ENCODE measurements at regions not wholly inside any gene's neighbourhood (a gene's known extent, or its start where the extent isn't known, plus 50 kb on each side); places are given as distances from the start of the nearest gene placed in this dataset.

DNA sequence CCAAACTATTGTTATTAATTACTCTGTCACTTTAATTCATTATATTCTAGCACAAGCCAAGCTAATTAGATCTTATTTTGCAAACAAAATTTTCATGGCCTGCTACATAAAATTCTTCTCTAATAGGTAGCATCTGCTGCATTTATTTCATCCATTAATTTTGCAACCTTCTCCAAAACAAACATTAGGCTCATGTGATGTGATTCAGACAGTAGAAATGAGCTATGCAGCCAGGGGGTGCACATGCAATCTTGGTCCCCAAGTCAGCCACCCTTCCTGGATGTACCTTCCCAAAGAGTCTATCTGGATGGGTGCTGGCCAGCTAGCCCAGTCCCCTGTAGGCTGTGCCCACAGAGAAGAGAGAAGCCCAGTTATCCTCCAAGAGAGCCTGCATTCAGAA lies 242.1 kb upstream of the OSR1 start (continued):
- TF ChIP-seq ZNF749 (CRISPR knock-in tag; IDR thresholded peaks at IDR 0.05; ENCODE audit: borderline replicate concordance) (no peak), KDM4B (CRISPR knock-in tag; IDR thresholded peaks at IDR 0.05) (no peak), ZNF720 (CRISPR knock-in tag; IDR thresholded peaks at IDR 0.05) (no peak), ZNF709 (CRISPR knock-in tag; IDR thresholded peaks at IDR 0.05) (no peak)

DNA sequence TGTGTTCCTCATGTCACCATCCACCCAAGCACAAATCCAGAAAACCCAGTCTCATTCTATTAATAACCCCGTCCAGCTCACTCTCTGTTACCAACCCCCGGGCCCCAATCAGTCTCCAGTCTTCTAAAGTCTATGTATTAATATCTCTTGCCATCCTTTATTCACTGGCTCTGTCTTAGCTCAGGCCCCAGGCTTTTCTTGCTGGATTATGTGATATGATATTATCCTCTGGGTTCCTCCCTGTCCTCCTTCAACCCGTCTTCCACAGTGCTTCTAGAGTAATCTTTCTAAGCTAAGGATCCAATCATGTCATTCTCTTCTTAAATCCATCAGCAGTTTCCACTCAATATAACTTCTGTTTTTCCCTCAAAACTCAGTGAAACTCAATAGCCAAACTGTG lies 240.5 kb upstream of the OSR1 start:
- 0% methylated on average over 3 of the region's 3 CpGs for WGBS (ENCODE audit: low lambda C conversion rate)
- TF ChIP-seq ZFP62 (CRISPR knock-in tag; IDR thresholded peaks at IDR 0.05) (no peak), MZF1 (CRISPR knock-in tag; IDR thresholded peaks at IDR 0.05; ENCODE audit: borderline replicate concordance) (no peak), TP53 (CRISPR knock-in tag; conservative IDR thresholded peaks at IDR 0.05) (no peak), ZNF30 (CRISPR knock-in tag; IDR thresholded peaks at IDR 0.05) (no peak), KDM6A (CRISPR knock-in tag; IDR thresholded peaks at IDR 0.05; ENCODE audit: low read depth) (no peak), HNRNPK (IDR thresholded peaks at IDR 0.05; ENCODE audit: low read depth, low read length, poor library complexity, severe bottlenecking) (no peak), KDM1A (CRISPR knock-in tag; IDR thresholded peaks at IDR 0.05) (no peak), FOSL2 (CRISPR knock-in tag; IDR thresholded peaks at IDR 0.05) (no peak), ZFP36 (IDR thresholded peaks at IDR 0.05; ENCODE audit: borderline replicate concordance, low read depth, low read length, partially characterized antibody) (no peak), CEBPG (CRISPR knock-in tag; IDR thresholded peaks at IDR 0.05) (no peak), HOXA7 (CRISPR knock-in tag; IDR thresholded peaks at IDR 0.05) (no peak), ZNF543 (CRISPR knock-in tag; IDR thresholded peaks at IDR 0.05) (no peak), ESRRA (CRISPR knock-in tag; IDR thresholded peaks at IDR 0.05; ENCODE audit: low read depth) (no peak)
- TF ChIP-seq, protein P1, sequence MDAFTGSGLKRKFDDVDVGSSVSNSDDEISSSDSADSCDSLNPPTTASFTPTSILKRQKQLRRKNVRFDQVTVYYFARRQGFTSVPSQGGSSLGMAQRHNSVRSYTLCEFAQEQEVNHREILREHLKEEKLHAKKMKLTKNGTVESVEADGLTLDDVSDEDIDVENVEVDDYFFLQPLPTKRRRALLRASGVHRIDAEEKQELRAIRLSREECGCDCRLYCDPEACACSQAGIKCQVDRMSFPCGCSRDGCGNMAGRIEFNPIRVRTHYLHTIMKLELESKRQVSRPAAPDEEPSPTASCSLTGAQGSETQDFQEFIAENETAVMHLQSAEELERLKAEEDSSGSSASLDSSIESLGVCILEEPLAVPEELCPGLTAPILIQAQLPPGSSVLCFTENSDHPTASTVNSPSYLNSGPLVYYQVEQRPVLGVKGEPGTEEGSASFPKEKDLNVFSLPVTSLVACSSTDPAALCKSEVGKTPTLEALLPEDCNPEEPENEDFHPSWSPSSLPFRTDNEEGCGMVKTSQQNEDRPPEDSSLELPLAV (CRISPR knock-in tag; conservative IDR thresholded peaks at IDR 0.05; ENCODE audit: low read depth), result no peak
- TF ChIP-seq, protein P2, sequence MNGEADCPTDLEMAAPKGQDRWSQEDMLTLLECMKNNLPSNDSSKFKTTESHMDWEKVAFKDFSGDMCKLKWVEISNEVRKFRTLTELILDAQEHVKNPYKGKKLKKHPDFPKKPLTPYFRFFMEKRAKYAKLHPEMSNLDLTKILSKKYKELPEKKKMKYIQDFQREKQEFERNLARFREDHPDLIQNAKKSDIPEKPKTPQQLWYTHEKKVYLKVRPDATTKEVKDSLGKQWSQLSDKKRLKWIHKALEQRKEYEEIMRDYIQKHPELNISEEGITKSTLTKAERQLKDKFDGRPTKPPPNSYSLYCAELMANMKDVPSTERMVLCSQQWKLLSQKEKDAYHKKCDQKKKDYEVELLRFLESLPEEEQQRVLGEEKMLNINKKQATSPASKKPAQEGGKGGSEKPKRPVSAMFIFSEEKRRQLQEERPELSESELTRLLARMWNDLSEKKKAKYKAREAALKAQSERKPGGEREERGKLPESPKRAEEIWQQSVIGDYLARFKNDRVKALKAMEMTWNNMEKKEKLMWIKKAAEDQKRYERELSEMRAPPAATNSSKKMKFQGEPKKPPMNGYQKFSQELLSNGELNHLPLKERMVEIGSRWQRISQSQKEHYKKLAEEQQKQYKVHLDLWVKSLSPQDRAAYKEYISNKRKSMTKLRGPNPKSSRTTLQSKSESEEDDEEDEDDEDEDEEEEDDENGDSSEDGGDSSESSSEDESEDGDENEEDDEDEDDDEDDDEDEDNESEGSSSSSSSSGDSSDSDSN (CRISPR knock-in tag; IDR thresholded peaks at IDR 0.05), result no peak

More for the DNA sequence above, 240.5 kb upstream of the OSR1 start:
- Histone ChIP-seq H3K4me2 (ENCODE audit: low read depth, low read length) (no peak overlapping the region), H3K9me3 (ENCODE audit: low read length) (no peaks in the 10 kb centered on the region), H3K36me3 (replicated peaks in 1 of 2; ENCODE audit: control insufficient read depth in 1 of 2, insufficient read depth in 2 of 2, low read length in 2 of 2) (no peaks in the 10 kb centered on the region), H4K20me1 (ENCODE audit: insufficient read depth, low read length) (no peaks in the 10 kb centered on the region), H2AFZ (ENCODE audit: low read length) (no peak overlapping the region), H3K27ac (ENCODE audit: extremely low read length, insufficient read depth, low read length) (no peak overlapping the region), H3K79me2 (ENCODE audit: insufficient read depth, low read length) (no peaks in the 10 kb centered on the region), H3K27me3 (ENCODE audit: control insufficient read depth in 1 of 2, insufficient read depth in 2 of 2, low read length in 2 of 2) (peaks cover 0 to 1% of the 10 kb centered on the region in 2 experiments; a peak in 1 of 5 replicates), H3K9ac (ENCODE audit: insufficient read depth, low read depth, low read length) (no peak overlapping the region), H3K4me3 (replicated peaks in 1 of 3; ENCODE audit: insufficient read depth in 1 of 3, low read depth in 2 of 3, low read length in 3 of 3) (no peak overlapping the region), H3K4me1 (ENCODE audit: insufficient read depth, low read length) (no peaks in the 10 kb centered on the region)
- intact Hi-C loops (cut with micrococcal nuclease; ENCODE audit: unreplicated experiment), result loop anchor here (5.0 kb wide), 1 partner anchor 177 kb away; no protein-coding TSS in a partner anchor
- POLR2A ChIA-PET, result no interaction called here
- ATAC-seq (no peak), FAIRE-seq (no peak), DNase-seq (ENCODE audit: low spot score) (no peak)
- CTCF ChIA-PET (ENCODE audit: low intra/inter-chr PET ratio, low total read pairs), result no interaction called here
- no TSS peak for BruUV-seq (replicated peaks)
- in situ Hi-C loops (cut with HindIII; ENCODE audit: extremely low pct_ligation_motif_present, low pct_unique_long_range_greater_than_20kb), result no loop called here

Measured in HepG2 (cell line).